ENCODE measurements at regions not wholly inside any gene's neighbourhood (a gene's known extent, or its start where the extent isn't known, plus 50 kb on each side); places are given as distances from the start of the nearest gene placed in this dataset.

DNA sequence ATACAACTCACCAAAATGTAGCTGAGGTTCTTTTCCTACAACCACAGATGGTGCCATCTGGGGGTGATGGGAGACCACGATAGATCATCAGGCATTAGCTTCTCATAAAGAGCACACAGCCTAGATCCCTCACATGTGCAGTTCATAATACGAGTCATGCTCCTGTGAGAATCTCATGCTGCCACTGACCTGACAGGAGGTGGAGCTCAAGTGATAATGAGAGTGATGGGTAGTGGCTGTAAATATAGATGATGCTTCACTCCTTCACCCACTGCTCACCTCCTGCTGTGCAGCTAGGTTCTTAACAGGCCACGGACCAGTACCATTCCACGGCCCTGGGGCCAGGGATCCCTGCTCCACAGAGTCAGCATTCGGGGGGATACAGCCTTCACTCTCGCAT, 943.8 kb downstream of the NLGN4Y start:
- intact Hi-C loops (cut with DNase I), result no loop called here
- DNase-seq, result no peak

GRCh38 chrY:15471371-15471770, 947.0 kb downstream of the NLGN4Y start:
- no peak for DNase-seq
- intact Hi-C loops (cut with DNase I), result no loop called here

DNA sequence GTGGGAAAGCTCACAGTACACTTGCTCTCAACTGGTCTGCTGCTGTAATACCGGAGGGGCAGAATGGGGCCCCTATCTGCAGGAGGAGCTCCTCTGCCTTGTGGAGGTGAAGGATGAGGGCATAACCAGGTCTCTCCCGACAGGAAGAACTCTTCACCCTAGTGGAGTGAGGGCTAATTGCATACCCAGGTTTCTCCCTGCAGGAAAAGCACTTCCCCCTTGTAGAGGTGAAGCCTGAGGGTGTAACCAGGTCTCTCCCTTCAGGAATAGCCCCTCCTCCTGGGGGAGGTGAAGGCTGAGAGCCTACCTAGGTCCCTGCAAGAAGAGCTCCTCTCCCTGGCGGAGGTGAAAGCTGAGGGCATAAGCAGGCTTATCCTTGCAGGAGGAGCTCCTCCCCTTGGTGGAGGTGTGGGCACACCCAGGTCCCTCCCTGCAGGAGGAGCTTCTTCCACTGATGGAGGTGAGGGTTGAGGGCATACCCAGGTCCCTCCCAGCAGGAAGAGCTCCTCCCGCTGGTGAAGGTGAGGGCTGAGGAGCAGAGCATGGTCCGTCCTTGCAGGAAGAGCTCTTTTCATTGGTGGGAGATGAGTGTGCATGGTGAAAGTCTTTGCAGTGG, 954.1 kb downstream of the NLGN4Y start:
- intact Hi-C loops (cut with DNase I), result no loop called here
- DNase-seq, result no peak

DNA sequence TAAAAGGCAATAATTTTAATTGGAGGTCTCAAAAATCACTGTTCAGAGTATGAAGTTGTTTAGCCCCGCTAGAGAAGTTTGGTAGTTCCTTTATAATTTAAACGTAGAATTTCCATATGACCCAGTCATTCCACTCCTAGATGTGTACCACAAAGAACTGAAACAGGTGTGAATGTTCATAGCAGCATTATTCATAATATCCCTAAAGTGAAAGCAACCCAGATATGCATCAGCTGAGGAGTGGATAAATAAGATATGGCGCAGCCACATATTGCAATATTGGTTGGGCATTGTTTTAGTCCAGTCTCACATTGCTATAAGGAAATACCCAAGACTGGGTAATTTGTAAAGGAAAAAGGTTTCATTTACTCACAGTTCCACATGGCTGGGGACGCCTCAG, 976.2 kb downstream of the NLGN4Y start:
- intact Hi-C loops (cut with DNase I), result no loop called here
- DNase-seq, result no peak

DNA sequence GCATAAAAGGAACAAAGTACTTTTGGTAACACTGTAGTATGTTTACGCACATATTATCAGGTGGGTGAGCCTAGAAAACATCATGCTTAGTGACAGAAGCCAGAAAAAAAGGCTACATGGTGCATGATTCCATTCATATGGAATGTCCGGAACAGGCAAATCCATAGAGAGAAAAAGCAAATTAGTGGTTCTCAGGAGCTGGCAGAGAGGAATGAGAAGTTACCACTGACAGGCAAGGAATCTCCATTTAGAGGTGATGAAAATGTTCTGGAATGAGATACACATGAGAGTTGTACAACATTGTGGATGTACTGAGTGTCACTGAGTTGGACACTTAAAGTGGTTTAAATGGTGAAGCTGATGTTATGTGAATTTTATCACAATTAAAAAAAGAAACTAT, 976.9 kb downstream of the NLGN4Y start:
- DNase-seq, result no peak
- intact Hi-C loops (cut with DNase I), result no loop called here

GRCh38 chrY:15510288-15510687, 986.0 kb downstream of the NLGN4Y start:
- intact Hi-C loops (cut with DNase I), result no loop called here

GRCh38 chrY:15510984-15511650, 986.8 kb downstream of the NLGN4Y start:
- intact Hi-C loops (cut with DNase I), result no loop called here
- DNase-seq, result no peak

More at GRCh38 chrY:15510288-15510687, 986.0 kb downstream of the NLGN4Y start:
- DNase-seq, result no peak

DNA sequence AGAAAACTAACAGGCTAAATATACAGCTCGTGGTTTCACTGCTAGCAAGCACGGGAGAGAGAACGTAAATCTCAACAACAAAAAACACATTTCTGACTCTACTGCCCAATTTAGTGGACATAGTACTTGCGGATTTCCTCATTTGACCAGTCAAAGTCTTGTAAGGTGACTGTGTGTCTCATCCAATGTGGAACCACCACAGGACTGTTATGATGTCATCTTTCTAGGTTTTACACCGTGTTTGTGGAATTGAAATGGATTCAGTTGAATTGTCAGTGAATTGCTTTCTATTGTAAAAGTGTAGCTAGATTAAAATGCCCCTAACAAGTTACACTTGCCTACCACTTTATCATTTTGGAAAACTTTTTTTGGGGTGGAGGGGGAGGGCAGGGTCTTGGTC, 1010.8 kb downstream of the NLGN4Y start:
- no peak for DNase-seq

GRCh38 chrY:15535784-15536511, 1011.6 kb downstream of the NLGN4Y start:
- intact Hi-C loops (cut with DNase I), result no loop called here
- DNase-seq, result no peak

More for the DNA sequence above, 1010.8 kb downstream of the NLGN4Y start:
- intact Hi-C loops (cut with DNase I), result no loop called here

DNA sequence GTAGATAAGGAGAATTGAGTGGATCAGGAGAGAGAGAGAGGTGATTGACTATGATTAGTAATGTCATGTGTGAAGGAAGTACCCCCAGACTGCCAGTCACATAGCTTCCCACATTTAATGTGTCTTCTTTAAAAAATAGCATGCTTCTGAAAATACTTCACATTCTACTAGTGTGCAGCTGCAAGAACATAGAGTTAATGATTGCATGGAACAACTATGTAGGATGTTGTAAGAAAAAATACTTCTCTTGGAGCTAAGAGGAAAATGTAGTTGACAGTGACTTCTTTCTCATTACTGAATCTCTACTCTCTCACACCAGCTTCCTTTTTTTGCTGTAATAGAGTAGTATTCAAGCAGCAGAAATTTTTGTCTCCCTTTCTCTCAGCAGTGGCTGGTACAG, 1016.2 kb downstream of the NLGN4Y start:
- DNase-seq, result no peak
- intact Hi-C loops (cut with DNase I), result no loop called here

GRCh38 chrY:15546177-15546754, 1021.9 kb downstream of the NLGN4Y start:
- intact Hi-C loops (cut with DNase I), result no loop called here
- no peak for DNase-seq

GRCh38 chrY:15552074-15552473, 1027.7 kb downstream of the NLGN4Y start:
- intact Hi-C loops (cut with DNase I), result no loop called here
- no peak for DNase-seq

GRCh38 chrY:15554991-15555390, 1030.7 kb downstream of the NLGN4Y start:
- intact Hi-C loops (cut with DNase I), result no loop called here
- DNase-seq, result no peak

DNA sequence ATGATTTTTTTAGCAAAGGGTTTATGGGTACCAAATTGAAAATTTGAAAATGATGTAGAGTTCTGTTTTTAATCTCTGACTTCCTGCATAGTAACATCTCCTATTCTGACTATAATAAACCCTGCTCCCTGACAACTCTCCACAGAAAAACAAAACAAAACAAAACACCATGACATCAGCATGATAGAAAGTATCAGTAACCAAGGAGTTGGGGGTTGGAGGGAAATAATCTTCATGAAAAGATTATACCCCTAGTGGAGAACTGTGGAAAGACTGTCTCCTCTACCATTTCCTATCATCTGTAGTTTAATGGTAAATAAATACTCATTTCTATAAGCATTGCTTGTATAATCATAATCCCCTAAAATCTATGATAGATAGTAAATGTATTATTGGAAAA, 1034.8 kb downstream of the NLGN4Y start:
- intact Hi-C loops (cut with DNase I), result no loop called here
- DNase-seq, result no peak

DNA sequence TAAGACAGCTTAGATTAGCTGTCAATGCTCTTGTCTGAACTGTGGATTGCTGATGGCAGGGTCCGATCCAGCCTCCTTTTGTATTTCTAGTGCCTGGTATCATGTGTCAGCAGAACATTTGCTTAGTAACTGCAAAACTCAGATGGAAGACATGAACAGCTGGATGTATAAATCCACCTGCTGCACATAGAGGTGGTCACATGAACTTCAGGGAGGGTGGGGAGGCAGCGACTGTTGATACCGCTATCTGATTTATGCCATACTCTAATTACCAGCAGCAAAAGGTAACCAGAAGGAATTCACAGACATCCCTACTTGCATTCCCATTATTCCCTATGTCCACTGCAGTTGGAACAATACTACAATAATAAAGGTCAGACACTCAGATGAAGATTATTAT, 1036.5 kb downstream of the NLGN4Y start:
- intact Hi-C loops (cut with DNase I), result no loop called here
- no peak for DNase-seq

GRCh38 chrY:15561501-15562289, 1037.4 kb downstream of the NLGN4Y start:
- intact Hi-C loops (cut with DNase I), result no loop called here
- DNase-seq, result no peak

DNA sequence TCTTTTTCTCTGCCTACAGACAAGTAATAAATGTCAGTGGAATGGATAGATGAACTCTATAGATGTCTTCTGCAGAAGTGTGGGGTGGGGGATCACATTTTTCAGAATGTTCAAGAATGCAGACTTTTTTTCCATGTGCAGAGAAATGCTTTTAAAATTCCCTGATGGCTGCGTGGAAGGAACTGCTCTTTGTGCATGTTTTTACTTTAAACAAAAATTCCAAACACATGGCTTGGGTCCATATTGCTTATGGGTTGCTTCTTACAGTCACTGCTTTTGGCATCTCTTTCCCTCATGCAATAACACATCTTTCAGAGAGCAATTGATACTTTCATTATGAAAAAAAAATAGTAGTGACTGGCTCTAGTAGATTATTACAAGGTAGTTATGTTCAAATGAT, 1053.6 kb downstream of the NLGN4Y start:
- DNase-seq, result no peak
- intact Hi-C loops (cut with DNase I), result no loop called here

DNA sequence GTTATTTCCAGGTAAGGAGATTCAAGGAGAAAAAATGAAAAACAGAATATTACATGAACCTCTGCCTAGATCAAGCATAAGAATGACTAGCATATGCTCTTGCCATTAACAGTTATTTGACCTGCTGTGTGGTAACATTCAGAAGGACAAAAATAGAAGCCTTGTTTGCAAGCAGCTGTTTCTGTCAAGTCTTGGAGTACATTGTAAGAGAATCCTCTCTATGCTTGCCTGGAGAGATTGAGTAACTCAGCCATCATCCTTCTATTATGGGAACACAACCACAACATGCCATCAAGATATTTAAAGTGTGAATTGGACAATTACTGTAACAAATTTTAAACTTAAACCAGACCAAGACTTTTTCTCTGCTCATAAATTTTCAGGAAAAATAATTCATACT, 1054.4 kb downstream of the NLGN4Y start:
- intact Hi-C loops (cut with DNase I), result no loop called here
- no peak for DNase-seq

- DNase-seq, result no peak
- intact Hi-C loops (cut with DNase I), result no loop called here
Observed at GRCh38 chrY:15579245-15579644, 1054.9 kb downstream of the NLGN4Y start.

DNA sequence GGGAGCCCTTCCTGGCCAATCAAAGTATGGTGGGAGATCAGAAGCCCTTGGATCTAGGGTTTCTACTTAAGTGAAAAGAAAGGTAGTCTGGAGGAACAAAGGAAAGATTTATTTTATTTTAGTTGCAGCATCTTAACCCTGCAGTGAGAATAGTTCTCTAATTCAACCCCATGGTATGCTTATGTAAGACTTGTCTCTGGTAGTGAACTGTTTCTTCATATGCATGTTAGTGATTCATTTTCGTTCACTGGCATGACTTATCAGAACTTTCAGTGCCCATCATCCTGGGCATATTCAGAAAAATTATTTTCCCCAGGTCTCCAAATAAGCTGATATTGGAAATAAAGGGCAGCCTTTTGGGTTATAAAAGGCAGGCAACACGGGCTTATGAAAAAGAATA, 1058.8 kb downstream of the NLGN4Y start:
- intact Hi-C loops (cut with DNase I), result no loop called here
- DNase-seq, result no peak
